Keratinocyte (primary cell): ENCODE measurements at regions not wholly inside any gene's neighbourhood (a gene's known extent, or its start where the extent isn't known, plus 50 kb on each side); places are given as distances from the start of the nearest gene placed in this dataset.

Experiments
- DNase-seq: peaks from one replicate; pipeline ENCODE4 v3.0.0-alpha.2; 2011; ENCODE audit warnings: low read depth, missing footprints, low spot score
- FAIRE-seq: peaks from 2 replicates; lab custom pipeline; 2011; peaks lifted over from hg19 to GRCh38; lab: Jason Lieb, UNC
- H2AFZ ChIP-seq: 2 replicates; pipeline ENCODE4 v1.6.0; 2012; ENCODE audit warnings: low read length, control low read depth, inconsistent platforms; ENCODE audit not compliant: control insufficient read depth
- H3K27ac ChIP-seq: 2 replicates; pipeline ENCODE4 v1.5.1; 2011; ENCODE audit warnings: low read length; ENCODE audit not compliant: control insufficient read depth, insufficient read depth
- H3K27me3 ChIP-seq: 3 replicates; pipeline ENCODE4 v1.6.0; 2011; ENCODE audit warnings: low read length; ENCODE audit not compliant: control insufficient read depth, insufficient read depth; ENCODE audit errors: extremely low read depth
- H3K36me3 ChIP-seq, 2 experiments: 2 replicates in 1 of 2; 3 replicates in 1 of 2; pipeline ENCODE4 v1.5.1; 2011; ENCODE audit warnings: low read length in 2 of 2, mild to moderate bottlenecking in 1 of 2; ENCODE audit not compliant: control insufficient read depth in 2 of 2, insufficient read depth in 2 of 2; ENCODE audit errors: extremely low read depth in 1 of 2
- H3K4me1 ChIP-seq: 3 replicates; pipeline ENCODE4 v1.5.1; 2011; ENCODE audit warnings: low read length; ENCODE audit not compliant: control insufficient read depth, insufficient read depth; ENCODE audit errors: extremely low read depth
- H3K4me2 ChIP-seq: 3 replicates; pipeline ENCODE4 v1.6.0; 2011; ENCODE audit warnings: low read depth, low read length; ENCODE audit not compliant: control insufficient read depth, insufficient read depth; ENCODE audit errors: extremely low read depth
- H3K4me3 ChIP-seq, 3 experiments: fragments of 200-600 bp in 1 of 3; sonication (generic) in 1 of 3; 2 replicates in 2 of 3; 3 replicates in 1 of 3; pipeline ENCODE4 v1.5.1; 2011 to 2016; ENCODE audit warnings: low read length in 3 of 3, mild to moderate bottlenecking in 3 of 3, control low read depth in 2 of 3, inconsistent platforms in 1 of 3, low read depth in 1 of 3, mixed read lengths in 1 of 3, mixed run types in 1 of 3, moderate library complexity in 1 of 3; ENCODE audit not compliant: control insufficient read depth in 2 of 3, insufficient read depth in 2 of 3; ENCODE audit errors: extremely low read depth in 1 of 3
- H3K79me2 ChIP-seq: 2 replicates; pipeline ENCODE4 v1.6.0; 2012; ENCODE audit warnings: low read length; ENCODE audit not compliant: control insufficient read depth, insufficient read depth
- H3K9ac ChIP-seq: 3 replicates; pipeline ENCODE4 v1.6.0; 2011; ENCODE audit warnings: low read length; ENCODE audit not compliant: control insufficient read depth, insufficient read depth; ENCODE audit errors: extremely low read depth
- H3K9me1 ChIP-seq: 3 replicates; pipeline ENCODE4 v1.6.0; 2011; ENCODE audit warnings: low read length; ENCODE audit not compliant: control insufficient read depth, insufficient read depth; ENCODE audit errors: extremely low read depth
- H3K9me3 ChIP-seq: 2 replicates; pipeline ENCODE4 v1.5.1; 2012; ENCODE audit warnings: low read depth, low read length; ENCODE audit not compliant: control insufficient read depth
- H4K20me1 ChIP-seq: 3 replicates; pipeline ENCODE4 v1.6.0; 2011; ENCODE audit warnings: low read length; ENCODE audit not compliant: control insufficient read depth, insufficient read depth; ENCODE audit errors: extremely low read depth
- EZH2 ChIP-seq: IDR thresholded peaks from one replicate; pipeline ENCODE4 v1.6.1; 2012; ENCODE audit warnings: inconsistent platforms, mild to moderate bottlenecking, low read length, moderate library complexity
- dilution Hi-C: fragments of 300-500 bp; cut with MboI; formaldehyde crosslinking; loops from one replicate; pipeline ENCODE4 v1.7.0; 2020; ENCODE audit warnings: low sequenced_read_pairs; ENCODE audit not compliant: extremely low pct_ligation_motif_present
- TF ChIP-seq, protein P1 (sequence below), 3 experiments: IDR thresholded peaks in 1 of 3; conservative IDR thresholded peaks in 1 of 3; optimal IDR thresholded peaks in 1 of 3; 2 replicates in 2 of 3; 3 replicates in 1 of 3; pipeline versions ENCODE3 to v1.5.1; 2011; ENCODE audit warnings: low read length in 3 of 3, mild to moderate bottlenecking in 3 of 3, moderate library complexity in 2 of 3, control low read depth in 1 of 3, inconsistent platforms in 1 of 3; ENCODE audit not compliant: insufficient read depth in 2 of 3; ENCODE audit errors: extremely low read depth in 1 of 3

DNA sequence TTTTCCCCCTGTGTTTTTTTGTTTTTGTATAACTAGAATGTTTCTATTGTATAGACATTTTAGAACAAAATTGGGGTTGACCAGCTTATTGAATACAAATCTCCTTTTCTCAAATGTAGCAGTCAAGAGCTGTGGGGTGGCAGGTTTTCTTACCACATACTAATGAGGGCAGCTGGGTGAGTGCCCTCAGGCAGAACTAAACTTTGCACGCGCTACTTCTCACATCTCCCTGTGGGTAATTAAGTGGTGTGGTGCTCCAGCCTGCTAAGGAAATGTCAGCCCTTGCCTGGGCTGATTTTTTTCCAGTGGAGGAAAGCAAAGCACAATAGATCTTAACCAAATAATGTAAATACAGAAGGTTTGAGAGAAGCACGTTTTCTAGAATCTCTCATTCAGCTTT lies 717.6 kb upstream of the TENM3 start:
- Histone ChIP-seq H3K9me1 (no peaks in the 10 kb centered on the region), H3K79me2 (no peaks in the 10 kb centered on the region), H3K27ac (no peak overlapping the region), H3K36me3 (no peaks in the 10 kb centered on the region), H3K4me1 (no peaks in the 10 kb centered on the region), H3K4me2 (no peak overlapping the region), H3K9me3 (no peaks in the 10 kb centered on the region), H2AFZ (no peak overlapping the region), H4K20me1 (no peaks in the 10 kb centered on the region), H3K27me3 (no peaks in the 10 kb centered on the region), H3K4me3 (no peak overlapping the region), H3K9ac (no peak overlapping the region)
- dilution Hi-C loops = no loop called here
- DNase-seq (no peak), FAIRE-seq (no peak)
- no peak for TF ChIP-seq EZH2
- TF ChIP-seq, protein P1, sequence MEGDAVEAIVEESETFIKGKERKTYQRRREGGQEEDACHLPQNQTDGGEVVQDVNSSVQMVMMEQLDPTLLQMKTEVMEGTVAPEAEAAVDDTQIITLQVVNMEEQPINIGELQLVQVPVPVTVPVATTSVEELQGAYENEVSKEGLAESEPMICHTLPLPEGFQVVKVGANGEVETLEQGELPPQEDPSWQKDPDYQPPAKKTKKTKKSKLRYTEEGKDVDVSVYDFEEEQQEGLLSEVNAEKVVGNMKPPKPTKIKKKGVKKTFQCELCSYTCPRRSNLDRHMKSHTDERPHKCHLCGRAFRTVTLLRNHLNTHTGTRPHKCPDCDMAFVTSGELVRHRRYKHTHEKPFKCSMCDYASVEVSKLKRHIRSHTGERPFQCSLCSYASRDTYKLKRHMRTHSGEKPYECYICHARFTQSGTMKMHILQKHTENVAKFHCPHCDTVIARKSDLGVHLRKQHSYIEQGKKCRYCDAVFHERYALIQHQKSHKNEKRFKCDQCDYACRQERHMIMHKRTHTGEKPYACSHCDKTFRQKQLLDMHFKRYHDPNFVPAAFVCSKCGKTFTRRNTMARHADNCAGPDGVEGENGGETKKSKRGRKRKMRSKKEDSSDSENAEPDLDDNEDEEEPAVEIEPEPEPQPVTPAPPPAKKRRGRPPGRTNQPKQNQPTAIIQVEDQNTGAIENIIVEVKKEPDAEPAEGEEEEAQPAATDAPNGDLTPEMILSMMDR (optimal IDR thresholded peaks at IDR 0.05 in 1 of 3, IDR thresholded peaks at IDR 0.05 in 1 of 3, conservative IDR thresholded peaks at IDR 0.05 in 1 of 3; ENCODE audit: extremely low read depth in 1 of 3, insufficient read depth in 2 of 3, low read length in 3 of 3) = no peak

GRCh38 chr4:181528570-181529184 lies 714.5 kb upstream of the TENM3 start:
- no peaks in the 10 kb centered on the region for H3K9me3 ChIP-seq
- H3K9ac ChIP-seq = no peak overlapping the region
- no peaks in the 10 kb centered on the region for H3K79me2 ChIP-seq
- H3K27me3 ChIP-seq = no peaks in the 10 kb centered on the region
- FAIRE-seq = peak; percentile 61
- no peak overlapping the region for H3K4me3 ChIP-seq
- TF ChIP-seq, protein P1 (optimal IDR thresholded peaks at IDR 0.05 in 1 of 3, IDR thresholded peaks at IDR 0.05 in 1 of 3, conservative IDR thresholded peaks at IDR 0.05 in 1 of 3; ENCODE audit: extremely low read depth in 1 of 3, insufficient read depth in 2 of 3, low read length in 3 of 3) = peak; percentile 93 to 97 (median 97)
- TF ChIP-seq EZH2 = no peak
- H3K4me1 ChIP-seq = no peaks in the 10 kb centered on the region
- no peak overlapping the region for H3K4me2 ChIP-seq
- H4K20me1 ChIP-seq = no peaks in the 10 kb centered on the region
- no peaks in the 10 kb centered on the region for H3K36me3 ChIP-seq
- DNase-seq = peak; percentile 19
- H2AFZ ChIP-seq = no peak overlapping the region
- dilution Hi-C loops = no loop called here
- no peaks in the 10 kb centered on the region for H3K9me1 ChIP-seq
- no peak overlapping the region for H3K27ac ChIP-seq
